ENCODE measurements at regions not wholly inside any gene's neighbourhood (a gene's known extent, or its start where the extent isn't known, plus 50 kb on each side); places are given as distances from the start of the nearest gene placed in this dataset.

- TF ChIP-seq EZH2 (IDR thresholded peaks at IDR 0.05; ENCODE audit: borderline replicate concordance, insufficient read depth, low read depth, low read length, poor library complexity, severe bottlenecking) (no peak), CTCF (IDR thresholded peaks at IDR 0.05) (no peak)
Measured at GRCh38 chrY:8804317-8804716, 532.9 kb upstream of the TSPY4 start.
